CD14-positive monocyte (primary cell): ENCODE measurements at regions not wholly inside any gene's neighbourhood (a gene's known extent, or its start where the extent isn't known, plus 50 kb on each side); places are given as distances from the start of the nearest gene placed in this dataset.

ENCODE experiments used
- DNase-seq, 3 donors: peaks; one replicate each; pipeline ENCODE4 v3.0.0-alpha.2; 2011 to 2022
- H2AFZ ChIP-seq: 2 replicates; pipeline ENCODE4 v1.6.0; 2012; ENCODE audit warnings: mild to moderate bottlenecking, low read depth, low read length, inconsistent platforms; ENCODE audit not compliant: insufficient read depth, poor library complexity, severe bottlenecking
- H3K27ac ChIP-seq, 2 donors: 1 replicate in 1 of 2; 2 replicates in 1 of 2; pipeline ENCODE4 v1.5.1; 2012 to 2013; ENCODE audit warnings: low read length in 2 of 2, control low read depth in 1 of 2, inconsistent platforms in 1 of 2, low read depth in 1 of 2, mild to moderate bottlenecking in 1 of 2
- H3K27me3 ChIP-seq, 2 donors: one replicate each; pipeline versions ENCODE4 v1.6.0 to v1.6.1; 2011 to 2013; ENCODE audit warnings: low read length in 2 of 2; ENCODE audit not compliant: control insufficient read depth in 2 of 2, insufficient read depth in 2 of 2
- H3K36me3 ChIP-seq, 2 donors: replicated peaks in 1 of 2; 1 replicate in 1 of 2; 2 replicates in 1 of 2; pipeline versions ENCODE4 v1.5.1 to v1.6.1; 2012 to 2013; ENCODE audit warnings: low read length in 2 of 2, control low read depth in 1 of 2, inconsistent platforms in 1 of 2, mild to moderate bottlenecking in 1 of 2; ENCODE audit not compliant: insufficient read depth in 2 of 2, control insufficient read depth in 1 of 2
- H3K4me1 ChIP-seq, 2 donors: 1 replicate in 1 of 2; 2 replicates in 1 of 2; pipeline versions ENCODE4 v1.5.1 to v1.6.1; 2012 to 2013; ENCODE audit warnings: low read length in 2 of 2, control low read depth in 1 of 2, inconsistent platforms in 1 of 2, mild to moderate bottlenecking in 1 of 2, moderate library complexity in 1 of 2; ENCODE audit not compliant: insufficient read depth in 2 of 2, control insufficient read depth in 1 of 2
- H3K4me2 ChIP-seq: replicated peaks from 2 replicates; pipeline ENCODE3; 2012; ENCODE audit warnings: low read length, moderate library complexity, mild to moderate bottlenecking; ENCODE audit not compliant: poor library complexity, severe bottlenecking; ENCODE audit errors: extremely low read depth
- H3K4me3 ChIP-seq, 3 experiments: fragments of 200-600 bp in 1 of 3; sonication (generic) in 1 of 3; replicated peaks in 1 of 3; 1 replicate in 2 of 3; 2 replicates in 1 of 3; pipeline ENCODE4 v1.5.1; 2011 to 2013; ENCODE audit warnings: low read length in 3 of 3, mild to moderate bottlenecking in 3 of 3, control low read depth in 2 of 3, low read depth in 2 of 3, inconsistent platforms in 1 of 3, moderate library complexity in 1 of 3
- H3K79me2 ChIP-seq: 2 replicates; pipeline ENCODE4 v1.6.0; 2012; ENCODE audit warnings: mild to moderate bottlenecking, control low read depth, inconsistent platforms, low read length, moderate library complexity; ENCODE audit not compliant: insufficient read depth
- H3K9ac ChIP-seq: 2 replicates; pipeline ENCODE4 v1.6.0; 2017; ENCODE audit warnings: low read length, mild to moderate bottlenecking; ENCODE audit not compliant: insufficient read depth, poor library complexity, severe bottlenecking
- H3K9me3 ChIP-seq, 2 donors: replicated peaks in 1 of 2; 1 replicate in 1 of 2; 2 replicates in 1 of 2; pipeline versions ENCODE4 v1.5.1 to v1.6.1; 2012 to 2013; ENCODE audit warnings: low read length in 2 of 2, control low read depth in 1 of 2; ENCODE audit not compliant: control insufficient read depth in 1 of 2, insufficient read depth in 1 of 2
- H4K20me1 ChIP-seq: 2 replicates; pipeline ENCODE4 v1.6.0; 2012; ENCODE audit warnings: mild to moderate bottlenecking, low read length, control low read depth, moderate library complexity; ENCODE audit not compliant: insufficient read depth
- H3K27ac Mint-ChIP-seq, 7 donors: one replicate each; pipeline ENCODE4 v1.8.0; 2020; ENCODE audit warnings: mild to moderate bottlenecking in 7 of 7, mixed read lengths in 7 of 7, moderate library complexity in 6 of 7, inconsistent platforms in 2 of 7
- H3K27me3 Mint-ChIP-seq, 3 donors: one replicate each; pipeline ENCODE4 v1.8.0; 2021 to 2022; ENCODE audit warnings: low read depth in 3 of 3, mild to moderate bottlenecking in 3 of 3, mixed read lengths in 3 of 3, moderate library complexity in 3 of 3, inconsistent platforms in 1 of 3
- H3K36me3 Mint-ChIP-seq, 2 donors: one replicate each; pipeline ENCODE4 v1.8.0; 2020; ENCODE audit warnings: mixed read lengths in 2 of 2, inconsistent platforms in 1 of 2, mild to moderate bottlenecking in 1 of 2
- H3K4me1 Mint-ChIP-seq: one replicate; pipeline ENCODE4 v1.8.0; 2020; ENCODE audit warnings: mild to moderate bottlenecking, mixed read lengths
- H3K4me3 Mint-ChIP-seq, 2 donors: one replicate each; pipeline ENCODE4 v1.8.0; 2020; ENCODE audit warnings: mild to moderate bottlenecking in 2 of 2, mixed read lengths in 2 of 2, moderate library complexity in 1 of 2
- H3K9me3 Mint-ChIP-seq, 7 donors: one replicate each; pipeline ENCODE4 v1.8.0; 2020 to 2022; ENCODE audit warnings: mixed read lengths in 7 of 7, mild to moderate bottlenecking in 6 of 7, moderate library complexity in 6 of 7, inconsistent platforms in 2 of 7
- WGBS: methylation state at CpG from one replicate; pipeline ENCODE4 v1.1.5; 2013; ENCODE audit warnings: missing lambda C conversion rate; ENCODE audit not compliant: insufficient coverage; 5-methylcytosine and 5-hydroxymethylcytosine counted together
- intact Hi-C, 2 donors: fragments of 100-400 bp; cut with micrococcal nuclease; formaldehyde crosslinking; loops; one replicate each; pipeline versions ENCODE4 v1.15.0 to v1.15.1; 2023
- TF ChIP-seq, protein P1 (sequence below): fragments of 200-600 bp; IDR thresholded peaks from one replicate; pipeline ENCODE4 v1.8.0; 2022; ENCODE audit warnings: antibody characterized with exemption, mild to moderate bottlenecking

DNA sequence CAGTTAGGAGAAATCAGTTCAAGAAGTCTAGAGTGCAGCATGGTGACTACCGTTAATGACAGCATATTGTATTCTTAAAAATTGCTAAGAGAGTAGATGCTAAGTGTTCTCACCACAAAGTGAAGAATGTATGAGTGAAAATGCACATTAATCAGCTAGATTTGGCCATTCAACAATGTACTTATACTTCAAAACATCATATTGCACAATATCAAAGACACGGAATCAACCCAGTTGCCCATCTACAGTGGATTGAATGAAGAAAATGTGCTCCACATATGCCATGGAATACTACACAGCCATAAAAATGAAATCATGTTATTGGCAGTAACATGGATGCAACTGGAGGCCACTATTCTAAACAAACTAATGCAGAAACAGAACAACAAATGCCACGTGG, 119.9 kb upstream of the NDN start:
- WGBS, result no CpG with 5 or more reads among the region's 3 CpGs

DNA sequence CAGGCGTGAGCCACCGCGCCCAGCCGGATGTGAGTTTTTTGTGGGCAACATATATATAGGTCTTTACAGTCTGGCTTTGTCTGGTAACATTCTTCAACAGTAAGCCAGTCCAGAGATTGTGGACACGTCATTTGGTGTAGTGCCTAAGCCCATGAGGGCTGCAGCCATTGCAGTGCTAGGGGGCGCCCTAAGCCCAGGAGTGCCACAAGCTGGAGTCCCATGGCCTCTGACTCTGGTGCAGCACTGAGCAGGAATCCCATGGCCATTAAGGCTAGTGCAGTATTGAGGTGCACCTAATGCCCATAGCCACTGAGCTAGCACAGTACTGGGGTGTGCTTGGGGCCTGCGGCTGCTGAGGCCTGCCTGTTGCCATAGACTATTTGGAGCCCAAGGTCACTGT, 136.4 kb upstream of the NDN start:
- TF ChIP-seq, protein P1, sequence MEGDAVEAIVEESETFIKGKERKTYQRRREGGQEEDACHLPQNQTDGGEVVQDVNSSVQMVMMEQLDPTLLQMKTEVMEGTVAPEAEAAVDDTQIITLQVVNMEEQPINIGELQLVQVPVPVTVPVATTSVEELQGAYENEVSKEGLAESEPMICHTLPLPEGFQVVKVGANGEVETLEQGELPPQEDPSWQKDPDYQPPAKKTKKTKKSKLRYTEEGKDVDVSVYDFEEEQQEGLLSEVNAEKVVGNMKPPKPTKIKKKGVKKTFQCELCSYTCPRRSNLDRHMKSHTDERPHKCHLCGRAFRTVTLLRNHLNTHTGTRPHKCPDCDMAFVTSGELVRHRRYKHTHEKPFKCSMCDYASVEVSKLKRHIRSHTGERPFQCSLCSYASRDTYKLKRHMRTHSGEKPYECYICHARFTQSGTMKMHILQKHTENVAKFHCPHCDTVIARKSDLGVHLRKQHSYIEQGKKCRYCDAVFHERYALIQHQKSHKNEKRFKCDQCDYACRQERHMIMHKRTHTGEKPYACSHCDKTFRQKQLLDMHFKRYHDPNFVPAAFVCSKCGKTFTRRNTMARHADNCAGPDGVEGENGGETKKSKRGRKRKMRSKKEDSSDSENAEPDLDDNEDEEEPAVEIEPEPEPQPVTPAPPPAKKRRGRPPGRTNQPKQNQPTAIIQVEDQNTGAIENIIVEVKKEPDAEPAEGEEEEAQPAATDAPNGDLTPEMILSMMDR, result no peak
- H2AFZ ChIP-seq, result no peak overlapping the region
- no peak overlapping the region for H3K9ac ChIP-seq
- H3K4me1 ChIP-seq, result no peaks in the 10 kb centered on the region
- no peaks in the 10 kb centered on the region for H3K79me2 ChIP-seq
- H3K9me3 ChIP-seq, result peaks cover 0 to 5% of the 10 kb centered on the region in 2 donors
- Mint-ChIP-seq H3K36me3 (no peaks in the 10 kb centered on the region), H3K27me3 (peaks cover 0 to 2% (median 2%) of the 10 kb centered on the region in 3 donors), H3K27ac (no peak overlapping the region), H3K4me3 (no peak overlapping the region), H3K4me1 (no peaks in the 10 kb centered on the region), H3K9me3 (peaks cover 0 to 7% (median 3%) of the 10 kb centered on the region in 7 donors)
- H3K36me3 ChIP-seq, result no peaks in the 10 kb centered on the region
- H3K27me3 ChIP-seq, result no peaks in the 10 kb centered on the region
- DNase-seq, result no peak
- 52% methylated on average over 3 of the region's 7 CpGs for WGBS
- H4K20me1 ChIP-seq, result no peaks in the 10 kb centered on the region
- H3K4me3 ChIP-seq, result no peak overlapping the region
- intact Hi-C loops, result no loop called here
- no peak overlapping the region for H3K4me2 ChIP-seq
- H3K27ac ChIP-seq, result no peak overlapping the region

More for the DNA sequence above, 119.9 kb upstream of the NDN start:
- Mint-ChIP-seq H3K27me3 (peaks cover 0 to 2% (median 1%) of the 10 kb centered on the region in 3 donors), H3K4me1 (no peaks in the 10 kb centered on the region), H3K36me3 (no peaks in the 10 kb centered on the region), H3K27ac (no peak overlapping the region), H3K4me3 (no peak overlapping the region), H3K9me3 (peaks cover 6 to 44% (median 13%) of the 10 kb centered on the region in 7 donors)
- no peaks in the 10 kb centered on the region for H4K20me1 ChIP-seq
- DNase-seq, result no peak
- no peaks in the 10 kb centered on the region for H3K27me3 ChIP-seq
- H3K79me2 ChIP-seq, result no peaks in the 10 kb centered on the region
- no peak overlapping the region for H3K9ac ChIP-seq
- TF ChIP-seq, protein P1, result no peak
- H3K4me3 ChIP-seq, result no peak overlapping the region
- peaks cover 30 to 31% of the 10 kb centered on the region in 2 donors for H3K9me3 ChIP-seq
- intact Hi-C loops, result no loop called here
- no peak overlapping the region for H3K27ac ChIP-seq
- H3K4me1 ChIP-seq, result no peaks in the 10 kb centered on the region
- H3K4me2 ChIP-seq, result no peak overlapping the region
- no peaks in the 10 kb centered on the region for H3K36me3 ChIP-seq
- no peak overlapping the region for H2AFZ ChIP-seq
